ENCODE measurements at regions not wholly inside any gene's neighbourhood (a gene's known extent, or its start where the extent isn't known, plus 50 kb on each side); places are given as distances from the start of the nearest gene placed in this dataset.

- TF ChIP-seq CTCF (conservative IDR thresholded peaks at IDR 0.05; ENCODE audit: low read depth in 2 of 2) (no peak), EZH2phosphoT487 (IDR thresholded peaks at IDR 0.05; ENCODE audit: unreplicated experiment) (no peak), CREB1 (CRISPR knock-in tag; IDR thresholded peaks at IDR 0.05; ENCODE audit: low read depth) (no peak), EZH2 (IDR thresholded peaks at IDR 0.05; ENCODE audit: low read depth, unreplicated experiment) (no peak), JUNB (IDR thresholded peaks at IDR 0.05; ENCODE audit: unreplicated experiment) (no peak), POLR2AphosphoS5 (IDR thresholded peaks at IDR 0.05; ENCODE audit: low read depth) (no peak), ETS1 (IDR thresholded peaks at IDR 0.05) (no peak), ZNF331 (CRISPR knock-in tag; IDR thresholded peaks at IDR 0.05; ENCODE audit: low read depth) (no peak), STAT1 (IDR thresholded peaks at IDR 0.05; ENCODE audit: unreplicated experiment) (no peak), NANOG (IDR thresholded peaks at IDR 0.05; ENCODE audit: borderline replicate concordance) (no peak), ZNF114 (CRISPR knock-in tag; IDR thresholded peaks at IDR 0.05) (no peak)
- TF ChIP-seq, protein P1, sequence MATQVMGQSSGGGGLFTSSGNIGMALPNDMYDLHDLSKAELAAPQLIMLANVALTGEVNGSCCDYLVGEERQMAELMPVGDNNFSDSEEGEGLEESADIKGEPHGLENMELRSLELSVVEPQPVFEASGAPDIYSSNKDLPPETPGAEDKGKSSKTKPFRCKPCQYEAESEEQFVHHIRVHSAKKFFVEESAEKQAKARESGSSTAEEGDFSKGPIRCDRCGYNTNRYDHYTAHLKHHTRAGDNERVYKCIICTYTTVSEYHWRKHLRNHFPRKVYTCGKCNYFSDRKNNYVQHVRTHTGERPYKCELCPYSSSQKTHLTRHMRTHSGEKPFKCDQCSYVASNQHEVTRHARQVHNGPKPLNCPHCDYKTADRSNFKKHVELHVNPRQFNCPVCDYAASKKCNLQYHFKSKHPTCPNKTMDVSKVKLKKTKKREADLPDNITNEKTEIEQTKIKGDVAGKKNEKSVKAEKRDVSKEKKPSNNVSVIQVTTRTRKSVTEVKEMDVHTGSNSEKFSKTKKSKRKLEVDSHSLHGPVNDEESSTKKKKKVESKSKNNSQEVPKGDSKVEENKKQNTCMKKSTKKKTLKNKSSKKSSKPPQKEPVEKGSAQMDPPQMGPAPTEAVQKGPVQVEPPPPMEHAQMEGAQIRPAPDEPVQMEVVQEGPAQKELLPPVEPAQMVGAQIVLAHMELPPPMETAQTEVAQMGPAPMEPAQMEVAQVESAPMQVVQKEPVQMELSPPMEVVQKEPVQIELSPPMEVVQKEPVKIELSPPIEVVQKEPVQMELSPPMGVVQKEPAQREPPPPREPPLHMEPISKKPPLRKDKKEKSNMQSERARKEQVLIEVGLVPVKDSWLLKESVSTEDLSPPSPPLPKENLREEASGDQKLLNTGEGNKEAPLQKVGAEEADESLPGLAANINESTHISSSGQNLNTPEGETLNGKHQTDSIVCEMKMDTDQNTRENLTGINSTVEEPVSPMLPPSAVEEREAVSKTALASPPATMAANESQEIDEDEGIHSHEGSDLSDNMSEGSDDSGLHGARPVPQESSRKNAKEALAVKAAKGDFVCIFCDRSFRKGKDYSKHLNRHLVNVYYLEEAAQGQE (IDR thresholded peaks at IDR 0.05; ENCODE audit: unreplicated experiment): no peak
Measured at GRCh38 chr20:40571639-40572038, 117.4 kb downstream of the MAFB start.
